SJSA1 (cell line): ENCODE measurements at regions not wholly inside any gene's neighbourhood (a gene's known extent, or its start where the extent isn't known, plus 50 kb on each side); places are given as distances from the start of the nearest gene placed in this dataset.
"Not testable (repeated sequence)": the region's sequence is repeated elsewhere in the genome, so short reads cannot be mapped to it uniquely, and the experiment has no call there.

ENCODE experiments used
- DNase-seq, 2 experiments: peaks; one replicate each; pipeline ENCODE4 v3.0.0-alpha.2; 2015 to 2020; ENCODE audit warnings: low spot score in 2 of 2, low read depth in 1 of 2
- H3K27ac ChIP-seq: fragments of 250-450 bp; sonication (Bioruptor Pico); 2 replicates; pipeline ENCODE4 v1.5.1; 2020; ENCODE audit warnings: mild to moderate bottlenecking, moderate library complexity
- H3K27me3 ChIP-seq: fragments of 250-450 bp; sonication (Bioruptor Pico); replicated peaks from 2 replicates; pipeline ENCODE4 v1.5.1; 2020; ENCODE audit warnings: mild to moderate bottlenecking, moderate library complexity
- H3K36me3 ChIP-seq: fragments of 250-450 bp; sonication (Bioruptor Pico); 2 replicates; pipeline ENCODE4 v1.5.1; 2020; ENCODE audit warnings: mild to moderate bottlenecking
- H3K4me1 ChIP-seq: fragments of 250-450 bp; sonication (Bioruptor Pico); replicated peaks from 2 replicates; pipeline ENCODE4 v1.6.1; 2021; ENCODE audit warnings: mild to moderate bottlenecking
- H3K4me3 ChIP-seq: fragments of 250-450 bp; sonication (Bioruptor Pico); 2 replicates; pipeline ENCODE4 v1.5.1; 2020; ENCODE audit warnings: mild to moderate bottlenecking
- H3K9me3 ChIP-seq: fragments of 250-450 bp; sonication (Bioruptor Pico); replicated peaks from 2 replicates; pipeline ENCODE4 v1.5.1; 2020; ENCODE audit warnings: mild to moderate bottlenecking

DNA sequence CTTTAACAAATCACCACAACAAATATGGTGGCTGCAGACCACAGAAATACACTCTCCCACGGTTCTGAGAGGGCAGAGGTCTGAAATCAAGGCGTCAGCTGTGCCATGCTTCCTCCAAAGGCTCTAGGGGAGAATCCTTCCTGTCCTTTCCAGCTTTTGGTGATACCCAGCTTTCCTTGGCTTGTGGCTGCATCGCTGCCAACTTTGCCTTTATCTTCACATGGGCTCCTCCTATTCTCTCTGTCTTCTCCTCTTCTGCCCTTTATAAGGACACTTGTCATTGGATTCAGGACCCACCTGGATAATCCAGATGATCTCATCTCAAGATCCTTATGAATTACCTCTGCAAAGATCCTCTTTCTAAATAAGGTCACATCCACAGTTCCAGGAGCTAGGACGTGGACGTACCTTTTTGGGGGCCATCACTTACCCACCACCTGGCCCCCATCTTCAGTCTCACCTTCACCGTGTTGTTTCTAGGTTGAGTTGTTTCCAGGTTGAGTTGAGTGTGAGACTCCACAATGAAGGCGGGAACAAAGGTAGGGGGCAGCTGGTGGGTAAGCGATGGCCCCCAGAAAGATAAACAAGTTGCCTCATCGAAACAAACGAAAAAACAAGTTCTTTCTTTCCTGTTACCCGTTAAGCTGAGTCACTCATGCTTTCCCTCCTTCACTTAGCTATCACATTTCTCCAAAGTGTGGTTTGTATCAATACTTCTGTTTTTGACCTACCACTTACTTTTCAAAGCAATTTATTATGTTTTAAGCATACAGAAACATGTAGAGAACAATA is 68.9 kb upstream of the SLC22A16 start:
- Histone ChIP-seq H3K4me1 (peaks cover 41% of the 10 kb centered on the region), H3K4me3 (no peak overlapping the region), H3K27me3 (no peaks in the 10 kb centered on the region), H3K27ac (peak overlapping the region; percentile 31; the same call in 1 of the 2 replicates), H3K36me3 (peaks cover 2% of the 10 kb centered on the region; the same call in 1 of the 2 replicates), H3K9me3 (peaks cover 10% of the 10 kb centered on the region)
- no peak for DNase-seq

DNA sequence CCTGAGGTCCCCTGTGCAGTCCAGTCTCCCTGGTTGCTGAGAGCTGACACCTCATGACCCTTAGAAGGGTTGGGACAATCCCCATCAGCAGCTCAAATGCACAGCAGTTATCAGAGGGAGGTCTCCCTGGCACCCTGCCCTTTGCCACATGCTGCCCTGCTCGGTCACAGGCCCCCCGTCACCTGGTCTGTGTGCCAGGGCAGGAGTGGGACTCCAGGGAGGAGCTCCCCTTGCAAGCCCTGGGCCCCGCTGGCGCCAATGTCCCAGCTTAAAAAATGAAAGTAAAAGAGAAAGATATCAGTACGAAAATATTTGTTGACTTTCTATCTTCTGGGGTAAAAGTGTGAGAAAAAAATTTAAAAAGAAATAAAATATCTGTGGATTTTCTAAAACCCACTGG is 68.1 kb upstream of the SLC22A16 start:
- peaks cover 10% of the 10 kb centered on the region for H3K9me3 ChIP-seq
- H3K27me3 ChIP-seq, result no peaks in the 10 kb centered on the region
- H3K4me1 ChIP-seq, result peaks cover 41% of the 10 kb centered on the region
- DNase-seq, result no peak
- peaks cover 2% of the 10 kb centered on the region; the same call in 1 of the 2 replicates for H3K36me3 ChIP-seq
- no peak overlapping the region for H3K27ac ChIP-seq
- H3K4me3 ChIP-seq, result no peak overlapping the region

DNA sequence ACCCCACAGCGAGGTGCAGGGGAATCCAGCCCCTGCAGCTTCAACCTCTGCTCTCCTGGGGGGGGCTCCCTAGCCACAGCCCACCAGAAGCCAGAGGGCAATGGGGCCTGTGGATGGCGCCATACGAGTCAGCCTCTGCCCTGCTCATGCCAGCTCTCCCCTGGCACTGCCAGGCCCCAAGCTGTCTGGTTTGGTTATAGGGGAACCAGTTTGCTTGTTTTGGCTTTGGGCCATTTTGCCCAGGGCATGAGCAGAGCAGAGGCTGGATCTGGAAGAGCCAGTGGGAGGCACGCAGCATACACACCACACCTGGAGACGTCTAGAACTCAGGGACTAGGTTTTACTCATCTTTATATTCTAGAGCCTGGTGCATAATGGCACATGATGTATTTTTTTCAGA is 66.7 kb upstream of the SLC22A16 start:
- Histone ChIP-seq H3K27me3 (no peaks in the 10 kb centered on the region), H3K9me3 (peaks cover 13% of the 10 kb centered on the region), H3K4me3 (no peak overlapping the region), H3K27ac (no peak overlapping the region), H3K36me3 (peaks cover 2% of the 10 kb centered on the region; the same call in 1 of the 2 replicates), H3K4me1 (peaks cover 42% of the 10 kb centered on the region)
- no peak for DNase-seq

DNA sequence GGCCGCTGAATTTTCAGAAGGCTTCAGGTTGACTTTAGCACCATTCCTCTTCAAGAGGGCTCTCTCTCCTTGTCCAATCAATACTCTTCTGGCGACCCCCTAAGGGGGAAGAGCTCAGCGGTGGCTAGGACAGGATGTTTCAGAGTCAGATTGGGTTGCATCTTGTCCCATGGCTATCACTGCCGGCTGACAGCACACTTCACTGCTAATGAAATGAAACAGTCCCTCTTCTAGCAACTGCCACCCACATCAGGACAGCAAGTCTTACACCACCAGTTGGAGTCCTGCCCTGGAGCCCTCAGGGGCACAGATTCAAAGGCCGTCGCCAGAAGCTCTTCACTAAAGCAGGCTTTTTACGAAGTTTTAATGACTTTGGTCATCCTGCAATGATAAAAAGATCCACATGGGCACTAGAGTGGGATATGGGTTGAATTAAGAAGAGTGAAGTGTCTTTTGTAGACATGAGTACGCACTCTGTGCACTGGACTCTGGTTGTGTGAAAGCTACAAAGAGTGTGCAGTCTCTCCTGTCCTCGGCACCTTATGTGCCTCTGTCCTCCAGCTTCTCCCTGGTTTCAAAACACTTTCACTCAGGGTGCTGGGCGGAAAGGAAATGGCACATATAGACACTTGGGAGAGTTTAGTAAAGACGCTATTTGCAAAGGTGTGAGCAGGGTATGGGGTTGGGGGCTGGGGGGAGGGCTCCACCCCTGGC is 66.1 kb upstream of the SLC22A16 start:
- no peak overlapping the region for H3K27ac ChIP-seq
- H3K4me1 ChIP-seq, result peaks cover 42% of the 10 kb centered on the region
- H3K27me3 ChIP-seq, result no peaks in the 10 kb centered on the region
- DNase-seq, result no peak
- peaks cover 2% of the 10 kb centered on the region; the same call in 1 of the 2 replicates for H3K36me3 ChIP-seq
- no peak overlapping the region for H3K4me3 ChIP-seq
- peaks cover 13% of the 10 kb centered on the region for H3K9me3 ChIP-seq

DNA sequence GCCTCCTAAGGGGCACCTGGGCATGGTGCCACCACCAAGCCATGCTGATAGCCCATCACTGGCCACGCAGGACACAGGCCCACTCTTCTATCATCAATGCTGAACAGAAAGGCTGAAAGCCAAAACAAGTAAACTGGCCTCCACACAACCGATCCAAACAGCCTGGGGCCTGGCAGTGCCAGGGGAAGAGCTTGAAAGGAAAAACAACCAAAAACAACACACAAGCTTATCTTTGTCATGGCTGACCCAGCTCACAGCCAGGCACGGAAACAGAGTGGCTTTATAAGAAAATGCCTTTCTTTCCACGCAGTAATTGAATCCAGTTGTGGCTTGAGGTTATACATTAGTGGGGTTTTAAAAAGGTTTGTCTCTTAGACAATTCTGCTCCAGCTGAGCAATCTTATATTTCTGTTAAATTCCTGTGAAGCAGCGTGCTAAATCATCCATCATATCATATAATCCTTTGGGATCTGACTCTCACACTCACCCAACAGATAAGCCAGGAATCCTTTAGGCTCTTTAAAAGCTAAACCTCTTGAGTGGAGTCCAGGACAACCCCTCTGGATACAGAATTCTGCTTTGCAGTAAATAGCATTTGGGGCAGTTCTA is 65.4 kb upstream of the SLC22A16 start:
- Histone ChIP-seq H3K4me1 (peaks cover 40% of the 10 kb centered on the region), H3K36me3 (peaks cover 2% of the 10 kb centered on the region; the same call in 1 of the 2 replicates), H3K4me3 (no peak overlapping the region), H3K27ac (no peak overlapping the region), H3K9me3 (peaks cover 13% of the 10 kb centered on the region), H3K27me3 (no peaks in the 10 kb centered on the region)
- DNase-seq, result no peak

DNA sequence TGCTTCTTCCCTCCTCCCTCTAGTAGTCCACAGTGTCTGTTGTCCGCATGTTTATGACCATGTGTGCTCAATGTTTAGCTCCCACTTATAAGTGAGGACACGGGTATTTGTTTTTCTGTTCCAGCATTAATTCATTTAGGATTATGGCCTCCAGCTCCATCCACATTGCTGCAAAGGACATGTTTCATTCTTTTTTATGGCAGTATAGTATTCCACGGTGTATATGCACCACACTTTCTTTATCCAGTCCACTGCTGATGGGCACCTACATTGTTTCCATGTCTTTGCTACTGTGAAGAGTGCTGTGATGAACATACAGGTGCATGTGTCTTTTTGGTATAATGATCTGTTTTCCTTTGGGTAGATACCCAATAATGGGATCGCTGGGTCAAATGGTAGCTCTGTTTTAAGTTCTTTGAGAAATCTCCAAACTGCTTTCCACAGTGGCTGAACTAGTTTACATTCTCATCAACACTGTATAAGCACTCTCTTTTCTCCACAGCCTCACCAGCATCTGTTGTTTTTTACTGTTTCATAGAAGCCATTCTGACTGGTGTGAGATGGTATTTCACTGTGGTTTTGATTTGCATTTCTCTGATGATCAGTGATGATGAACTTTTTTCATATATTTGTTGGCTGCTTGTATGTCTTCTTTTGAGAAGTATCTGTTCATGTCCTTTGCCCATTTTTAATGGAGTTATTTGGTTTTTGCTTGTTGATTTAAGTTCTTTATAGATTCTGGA is 63.0 kb upstream of the SLC22A16 start:
- not testable (repeated sequence) for DNase-seq, H3K27ac ChIP-seq, H3K36me3 ChIP-seq, H3K9me3 ChIP-seq, H3K4me3 ChIP-seq, H3K27me3 ChIP-seq
- peaks cover 57% of the 10 kb centered on the region for H3K4me1 ChIP-seq

DNA sequence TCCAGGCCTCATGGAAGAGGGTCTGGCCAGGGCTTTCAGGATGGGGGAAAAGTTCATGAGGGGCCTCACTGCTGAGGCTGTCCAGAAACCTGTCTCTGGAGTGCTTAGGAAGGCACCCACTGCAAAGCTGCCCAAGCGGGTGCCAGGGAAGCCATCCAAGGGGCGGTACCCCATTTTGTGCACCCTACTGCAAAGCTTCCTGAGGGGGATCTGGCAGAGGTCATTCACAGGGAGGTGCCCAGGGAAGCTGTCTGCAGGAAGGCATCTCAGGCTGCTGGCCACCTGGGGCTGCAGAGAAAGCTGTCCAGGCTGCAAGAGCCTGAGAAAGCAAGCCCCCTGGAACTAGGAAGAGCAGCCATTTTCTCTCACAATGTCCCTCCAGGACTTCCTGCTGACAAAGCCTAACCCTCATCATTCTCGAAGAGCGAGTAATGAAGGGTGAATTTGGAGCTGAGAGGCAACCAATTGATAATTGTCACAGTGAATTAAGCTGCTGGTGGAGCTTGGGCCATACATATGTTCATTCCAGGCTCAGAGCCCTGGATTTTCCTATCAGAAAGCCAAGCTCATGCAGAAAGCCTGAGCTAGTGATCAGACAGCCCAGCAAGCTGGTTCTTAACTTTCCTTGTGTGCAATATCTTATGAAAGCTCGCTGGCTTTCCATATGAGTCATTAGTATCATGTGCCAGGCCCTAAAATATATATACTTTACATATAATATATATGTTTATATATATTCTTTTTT is 62.2 kb upstream of the SLC22A16 start:
- DNase-seq, result no peak
- H3K9me3 ChIP-seq, result peaks cover 9% of the 10 kb centered on the region
- H3K4me1 ChIP-seq, result peaks cover 62% of the 10 kb centered on the region
- H3K27me3 ChIP-seq, result no peaks in the 10 kb centered on the region
- H3K36me3 ChIP-seq, result peaks cover 8% of the 10 kb centered on the region
- H3K4me3 ChIP-seq, result no peak overlapping the region
- peak overlapping the region; percentile 97 for H3K27ac ChIP-seq

DNA sequence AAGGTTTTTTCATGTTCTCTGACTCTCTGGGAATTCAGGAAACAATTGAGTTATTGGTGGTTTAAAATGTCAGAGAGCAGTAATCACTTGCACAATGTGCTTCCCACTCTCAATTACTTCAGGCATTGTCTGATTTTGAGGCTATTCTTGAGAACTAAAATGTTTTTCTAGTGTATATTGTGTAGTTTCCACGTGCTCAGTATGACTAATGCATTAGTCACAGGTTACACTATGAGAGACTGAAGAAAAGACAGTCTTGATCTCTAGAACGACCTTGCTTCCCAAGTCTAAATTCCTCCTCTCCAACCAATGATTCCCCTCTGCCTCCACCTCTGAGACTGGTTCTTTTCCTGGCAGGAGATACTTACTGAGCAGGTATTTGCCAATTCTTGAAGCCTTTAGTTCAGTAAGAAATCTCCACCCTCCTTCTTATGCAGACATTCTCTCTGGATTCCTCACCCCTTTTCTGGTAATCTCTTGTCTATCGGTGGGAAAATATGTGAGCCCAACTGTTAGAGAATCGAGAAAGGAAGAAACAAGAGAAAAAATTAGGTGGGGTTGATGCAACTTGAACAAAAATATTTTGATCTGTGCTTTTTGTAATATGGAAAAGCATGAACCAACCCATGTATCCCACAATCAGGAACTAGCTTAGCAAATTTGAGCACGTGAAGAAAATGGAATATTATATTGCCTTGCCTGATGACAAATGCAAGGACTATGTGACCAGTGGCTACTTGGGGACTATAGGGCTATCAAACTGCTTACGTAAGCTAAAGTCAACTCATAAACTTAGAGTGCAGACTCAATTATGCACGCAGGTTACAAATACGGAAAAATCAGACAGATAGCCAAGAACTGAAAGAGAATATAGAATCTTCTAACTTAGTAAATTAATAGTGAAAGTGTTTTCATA is 61.1 kb upstream of the SLC22A16 start:
- Histone ChIP-seq H3K27ac (peak overlapping the region; percentile 97), H3K9me3 (peaks cover 9% of the 10 kb centered on the region), H3K27me3 (no peaks in the 10 kb centered on the region), H3K4me3 (no peak overlapping the region), H3K4me1 (peaks cover 66% of the 10 kb centered on the region), H3K36me3 (peaks cover 8% of the 10 kb centered on the region)
- DNase-seq, result peak in 1 of 2 experiments; percentile 94

DNA sequence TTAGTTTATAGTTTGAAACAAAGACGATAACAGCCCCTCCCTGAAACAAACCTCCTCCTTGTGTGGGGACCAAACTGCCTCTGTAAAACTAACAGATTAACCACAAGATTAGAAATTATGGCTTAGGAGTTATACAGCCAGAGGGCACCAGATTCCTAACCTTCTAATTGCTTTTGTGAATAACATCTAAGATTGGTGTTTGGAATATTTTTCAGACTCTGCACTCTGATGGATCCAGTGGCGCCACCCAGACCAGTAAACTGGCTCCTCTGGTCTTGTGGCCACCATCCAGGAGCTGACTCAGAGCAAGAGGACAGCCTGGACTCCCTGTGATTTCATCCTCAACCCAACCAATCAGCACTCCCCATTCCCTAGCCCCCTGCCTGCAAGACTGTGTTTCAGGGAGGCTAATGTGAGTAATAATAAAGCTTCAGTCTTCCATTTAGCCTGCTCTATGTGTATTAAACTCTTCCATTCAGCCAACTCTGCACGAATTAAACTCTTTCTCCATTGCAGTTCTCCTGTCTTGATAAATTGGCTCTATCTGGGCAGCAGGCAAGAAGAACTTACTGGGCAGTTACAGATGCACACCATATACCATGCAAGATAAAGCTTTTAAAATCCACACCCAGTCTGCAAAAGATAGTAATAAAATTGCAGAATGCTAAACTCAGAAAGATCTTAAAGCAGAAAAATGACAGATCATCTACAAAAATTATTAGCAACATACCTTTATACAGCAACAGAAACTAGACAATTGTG is 58.5 kb upstream of the SLC22A16 start:
- Histone ChIP-seq H3K9me3 (peaks cover 9% of the 10 kb centered on the region), H3K36me3 (peaks cover 13% of the 10 kb centered on the region), H3K4me1 (peaks cover 87% of the 10 kb centered on the region), H3K4me3 (no peak overlapping the region), H3K27me3 (no peaks in the 10 kb centered on the region), H3K27ac (peak overlapping the region; percentile 97)
- peak; percentile 90 to 95 for DNase-seq

DNA sequence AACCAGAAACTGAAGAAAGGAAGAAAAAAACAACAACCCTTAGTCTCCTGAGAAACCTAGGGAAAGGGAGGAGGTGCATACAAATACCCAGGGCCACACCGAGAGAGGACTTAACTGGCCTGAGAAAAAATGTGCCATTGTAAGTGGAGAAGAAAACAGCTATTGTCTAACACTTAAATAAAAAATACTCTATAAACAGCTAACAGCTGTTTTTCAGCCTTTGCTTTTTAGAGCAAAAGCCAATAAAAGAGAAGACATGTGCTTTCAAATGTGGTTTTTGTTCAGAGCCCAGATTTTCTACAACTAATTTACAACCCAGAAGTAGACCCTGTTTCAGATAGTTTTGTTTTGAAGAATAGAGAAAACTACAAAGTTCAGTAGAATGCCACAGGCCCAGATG is 56.0 kb upstream of the SLC22A16 start:
- H3K9me3 ChIP-seq, result peaks cover 7% of the 10 kb centered on the region; the same call in 1 of the 2 replicates
- no peak overlapping the region for H3K4me3 ChIP-seq
- H3K4me1 ChIP-seq, result peaks cover 96% of the 10 kb centered on the region
- peak overlapping the region; percentile 73 for H3K27ac ChIP-seq
- H3K27me3 ChIP-seq, result no peaks in the 10 kb centered on the region
- DNase-seq, result peak in 1 of 2 experiments; percentile 74
- H3K36me3 ChIP-seq, result peaks cover 13% of the 10 kb centered on the region

DNA sequence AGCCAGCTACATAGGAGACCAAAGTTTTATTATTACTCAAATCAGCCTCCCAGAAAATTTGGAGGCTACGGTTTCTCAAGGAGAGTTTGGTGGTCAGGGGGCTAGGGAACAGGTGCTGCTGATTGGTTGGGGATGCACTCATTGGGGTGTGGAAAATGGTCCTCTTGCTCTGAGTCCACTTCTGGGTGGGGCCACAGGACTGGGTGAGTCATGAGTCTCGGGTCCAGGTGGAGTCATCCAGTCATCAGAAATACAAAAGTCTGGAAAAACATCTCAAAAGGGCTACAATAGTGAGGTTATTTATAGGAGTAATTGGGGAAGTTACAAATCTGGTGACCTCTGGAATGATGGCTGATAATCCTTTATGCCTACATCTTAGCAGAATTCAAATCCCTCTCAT is 54.3 kb upstream of the SLC22A16 start:
- Histone ChIP-seq H3K4me3 (no peak overlapping the region), H3K9me3 (peaks cover 5% of the 10 kb centered on the region; the same call in 1 of the 2 replicates), H3K36me3 (peaks cover 8% of the 10 kb centered on the region), H3K4me1 (peaks cover 80% of the 10 kb centered on the region), H3K27me3 (no peaks in the 10 kb centered on the region), H3K27ac (peak overlapping the region; percentile 70; the same call in 1 of the 2 replicates)
- no peak for DNase-seq
